Adrenal gland (tissue), 5 donors: ENCODE measurements at regions not wholly inside any gene's neighbourhood (a gene's known extent, or its start where the extent isn't known, plus 50 kb on each side); places are given as distances from the start of the nearest gene placed in this dataset.

Source experiments
- CTCF ChIP-seq, 6 experiments: fragments of 450-650 bp in 4 of 6; fragments of 200-600 bp in 2 of 6; sonication (generic) in 1 of 6; IDR thresholded peaks; 1 replicate in 5 of 6; 2 replicates in 1 of 6; pipeline versions ENCODE4 v1.5.1 to v1.8.0; 2016 to 2021; ENCODE audit warnings: antibody characterized with exemption in 6 of 6, mild to moderate bottlenecking in 2 of 6, moderate library complexity in 1 of 6
- POLR2A ChIP-seq, 2 donors: fragments of 450-650 bp; IDR thresholded peaks; one replicate each; pipeline ENCODE4 v1.6.1; 2017; ENCODE audit warnings: antibody characterized with exemption in 2 of 2, mild to moderate bottlenecking in 2 of 2, moderate library complexity in 1 of 2
- donor health status: DM: no; HTN: no; CAD: no.

GRCh38 chr5:62126090-62126489 lies 179.9 kb upstream of the KIF2A start:
- TF ChIP-seq CTCF (IDR thresholded peaks at IDR 0.05) (no peak), POLR2A (IDR thresholded peaks at IDR 0.05) (no peak)
